Fibroblast of lung (primary cell): ENCODE measurements at regions not wholly inside any gene's neighbourhood (a gene's known extent, or its start where the extent isn't known, plus 50 kb on each side); places are given as distances from the start of the nearest gene placed in this dataset.
"Not testable (repeated sequence)": the region's sequence is repeated elsewhere in the genome, so short reads cannot be mapped to it uniquely, and the experiment has no call there.

ENCODE experiments used
- DNase-seq, 2 donors: peaks; one replicate each; pipeline versions ENCODE4 v3.0.0 to v3.0.0-alpha.2; 2010; ENCODE audit warnings: low read depth in 2 of 2
- H2AFZ ChIP-seq: 2 replicates; pipeline ENCODE4 v1.5.1; 2012; ENCODE audit warnings: low read length, control low read depth, inconsistent platforms
- H3K27ac ChIP-seq: 2 replicates; pipeline ENCODE4 v1.5.1; 2011; ENCODE audit warnings: low read length, control low read depth; ENCODE audit not compliant: insufficient read depth
- H3K27me3 ChIP-seq: 2 replicates; pipeline ENCODE4 v1.5.1; 2011; ENCODE audit warnings: mild to moderate bottlenecking, low read length; ENCODE audit not compliant: control insufficient read depth, insufficient read depth
- H3K36me3 ChIP-seq: 2 replicates; pipeline ENCODE4 v1.5.1; 2011; ENCODE audit warnings: low read length; ENCODE audit not compliant: control insufficient read depth, insufficient read depth
- H3K4me1 ChIP-seq: 2 replicates; pipeline ENCODE4 v1.5.1; 2011; ENCODE audit warnings: low read length; ENCODE audit not compliant: control insufficient read depth, insufficient read depth; ENCODE audit errors: extremely low read depth
- H3K4me2 ChIP-seq: 2 replicates; pipeline ENCODE4 v1.5.1; 2011; ENCODE audit warnings: low read length, control low read depth; ENCODE audit not compliant: insufficient read depth; ENCODE audit errors: extremely low read depth
- H3K4me3 ChIP-seq, 4 experiments: fragments of 200-600 bp in 1 of 4; sonication (generic) in 1 of 4; replicated peaks in 1 of 4; 2 replicates each; pipeline ENCODE4 v1.5.1; 2011 to 2016; ENCODE audit warnings: low read length in 4 of 4, low read depth in 3 of 4, mild to moderate bottlenecking in 3 of 4, control low read depth in 2 of 4, inconsistent platforms in 1 of 4, mixed read lengths in 1 of 4; ENCODE audit not compliant: insufficient read depth in 1 of 4; ENCODE audit errors: control extremely low read depth in 1 of 4
- H3K79me2 ChIP-seq: 2 replicates; pipeline ENCODE4 v1.5.1; 2012; ENCODE audit warnings: mild to moderate bottlenecking, low read length, inconsistent platforms; ENCODE audit not compliant: control insufficient read depth, insufficient read depth
- H3K9ac ChIP-seq: 2 replicates; pipeline ENCODE4 v1.5.1; 2011; ENCODE audit warnings: mild to moderate bottlenecking, low read length, control low read depth; ENCODE audit not compliant: insufficient read depth
- H3K9me3 ChIP-seq: 2 replicates; pipeline ENCODE4 v1.5.1; 2012; ENCODE audit warnings: low read depth, low read length; ENCODE audit not compliant: control insufficient read depth, insufficient read depth
- H4K20me1 ChIP-seq: 2 replicates; pipeline ENCODE4 v1.5.1; 2011; ENCODE audit warnings: low read length; ENCODE audit not compliant: control insufficient read depth, insufficient read depth; ENCODE audit errors: extremely low read depth
- EZH2 ChIP-seq: IDR thresholded peaks from 2 replicates; pipeline ENCODE4 v1.5.1; 2012; ENCODE audit warnings: low read length, control low read depth, mild to moderate bottlenecking; ENCODE audit errors: missing control alignments
- TF ChIP-seq, protein P1 (sequence below), 2 donors: IDR thresholded peaks in 1 of 2; conservative IDR thresholded peaks in 1 of 2; 1 replicate in 1 of 2; 2 replicates in 1 of 2; pipeline ENCODE4 v1.5.1; 2011 to 2012; ENCODE audit warnings: low read length in 2 of 2, control low read depth in 1 of 2, inconsistent platforms in 1 of 2, low read depth in 1 of 2, mild to moderate bottlenecking in 1 of 2

DNA sequence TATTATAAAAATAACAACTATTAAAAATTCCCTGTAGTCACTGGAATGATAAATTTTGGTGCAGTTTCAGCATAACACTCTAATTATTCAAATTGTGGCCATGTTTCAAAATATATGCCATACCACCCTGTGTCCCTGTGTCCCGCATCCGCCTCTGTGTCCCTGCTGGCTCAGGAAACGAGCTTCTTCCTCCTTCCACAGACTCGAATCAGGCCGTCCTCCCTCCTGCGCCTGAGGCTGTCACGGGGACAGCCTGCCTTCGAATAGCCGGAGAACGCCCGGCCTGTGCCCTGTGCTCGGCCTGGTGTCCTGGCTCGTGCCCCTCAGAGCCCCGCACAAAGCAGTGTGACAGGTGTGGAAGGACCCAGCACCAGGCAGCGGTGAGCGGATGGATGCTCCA, 55.1 kb upstream of the GPR39 start:
- H3K79me2 ChIP-seq, H3K9me3 ChIP-seq, H4K20me1 ChIP-seq, H3K4me1 ChIP-seq, H3K4me3 ChIP-seq, H3K9ac ChIP-seq, H3K27ac ChIP-seq, H3K27me3 ChIP-seq, H3K4me2 ChIP-seq, H2AFZ ChIP-seq, H3K36me3 ChIP-seq, DNase-seq: not testable (repeated sequence)

DNA sequence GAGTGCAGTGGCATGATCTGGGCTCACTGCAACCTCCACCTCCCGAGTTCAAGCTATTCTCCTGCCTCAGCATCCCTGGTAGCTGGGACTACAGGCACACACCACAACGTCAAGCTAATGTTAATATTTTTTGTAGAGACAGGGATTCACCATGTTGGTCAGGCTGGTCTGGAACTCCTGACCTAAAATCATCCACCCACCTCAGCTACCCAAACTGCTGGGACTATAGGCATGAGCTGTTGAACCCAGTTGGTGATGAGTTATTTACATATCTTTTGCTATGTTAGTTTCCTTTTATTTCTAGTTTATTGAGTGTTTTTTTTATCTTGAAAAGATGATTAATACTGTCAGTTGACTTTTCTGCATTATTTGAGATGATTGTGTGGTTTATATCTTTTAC, 53.3 kb upstream of the GPR39 start:
- H3K27me3 ChIP-seq, H3K9ac ChIP-seq, H3K9me3 ChIP-seq, H2AFZ ChIP-seq, H3K4me1 ChIP-seq, H3K79me2 ChIP-seq, H3K4me2 ChIP-seq, H3K27ac ChIP-seq, H3K4me3 ChIP-seq, H4K20me1 ChIP-seq, H3K36me3 ChIP-seq, DNase-seq: not testable (repeated sequence)

DNA sequence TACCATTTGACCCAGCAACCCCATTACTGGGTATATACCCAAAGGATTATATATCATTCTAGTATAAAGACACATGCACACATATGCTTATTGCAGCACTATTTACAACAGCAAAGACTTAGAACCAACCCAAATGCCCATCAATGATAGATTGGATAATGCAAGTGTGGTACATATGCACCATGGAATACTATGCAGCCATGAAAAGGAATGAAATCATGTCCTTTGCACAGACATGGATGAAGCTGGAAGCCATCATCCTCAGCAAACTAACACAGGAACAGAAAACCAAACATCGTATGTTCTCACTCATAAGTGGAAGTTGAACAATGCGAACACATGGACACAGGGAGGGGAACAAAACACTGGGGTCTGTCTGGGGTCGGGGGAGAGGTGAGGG, 50.6 kb upstream of the GPR39 start:
- not testable (repeated sequence) for H3K4me2 ChIP-seq, H3K27me3 ChIP-seq, H3K9me3 ChIP-seq, H3K27ac ChIP-seq, H3K79me2 ChIP-seq, H4K20me1 ChIP-seq, H3K4me1 ChIP-seq, DNase-seq, H3K4me3 ChIP-seq, H3K36me3 ChIP-seq, H3K9ac ChIP-seq, H2AFZ ChIP-seq

DNA sequence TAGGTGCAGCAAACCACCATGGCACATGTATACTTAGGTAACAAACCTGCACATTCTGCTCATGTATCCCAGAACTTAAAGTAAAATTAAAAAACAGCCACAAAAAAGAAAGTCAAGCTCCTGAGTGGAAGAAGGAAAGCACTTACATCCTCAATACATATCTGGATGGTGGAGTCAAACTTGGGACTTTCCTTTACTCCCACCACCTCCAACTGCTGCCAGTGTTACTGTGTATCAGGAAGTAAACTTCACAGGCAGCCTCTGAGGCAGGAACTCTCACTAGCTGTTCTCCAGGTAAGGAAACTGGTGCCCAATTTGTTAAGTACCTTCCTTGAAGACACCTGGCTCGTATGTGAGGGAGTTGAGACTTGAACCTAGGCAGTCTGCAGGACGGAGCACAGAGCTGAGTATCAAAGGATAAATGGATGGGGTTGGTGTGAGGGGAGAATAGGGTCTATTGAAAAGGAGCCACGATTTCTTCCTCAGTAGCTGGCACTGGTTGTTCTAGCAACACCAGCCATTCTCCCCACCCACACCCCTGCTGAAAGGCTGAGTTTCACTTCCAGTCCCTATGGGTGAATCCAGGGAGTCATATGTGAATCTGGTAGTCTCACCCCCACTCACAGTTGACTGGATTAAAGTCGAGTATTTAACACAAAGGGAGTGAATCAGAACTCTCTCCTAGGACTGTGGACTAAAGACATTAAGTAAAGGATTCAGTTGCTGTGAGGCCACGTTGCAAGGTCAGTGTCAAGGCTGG, 50.0 kb upstream of the GPR39 start:
- no peaks in the 10 kb centered on the region for H3K27me3 ChIP-seq
- no peak overlapping the region for H3K4me3 ChIP-seq
- no peaks in the 10 kb centered on the region for H3K79me2 ChIP-seq
- H4K20me1 ChIP-seq = no peaks in the 10 kb centered on the region
- no peak for DNase-seq
- no peak for TF ChIP-seq EZH2
- TF ChIP-seq, protein P1, sequence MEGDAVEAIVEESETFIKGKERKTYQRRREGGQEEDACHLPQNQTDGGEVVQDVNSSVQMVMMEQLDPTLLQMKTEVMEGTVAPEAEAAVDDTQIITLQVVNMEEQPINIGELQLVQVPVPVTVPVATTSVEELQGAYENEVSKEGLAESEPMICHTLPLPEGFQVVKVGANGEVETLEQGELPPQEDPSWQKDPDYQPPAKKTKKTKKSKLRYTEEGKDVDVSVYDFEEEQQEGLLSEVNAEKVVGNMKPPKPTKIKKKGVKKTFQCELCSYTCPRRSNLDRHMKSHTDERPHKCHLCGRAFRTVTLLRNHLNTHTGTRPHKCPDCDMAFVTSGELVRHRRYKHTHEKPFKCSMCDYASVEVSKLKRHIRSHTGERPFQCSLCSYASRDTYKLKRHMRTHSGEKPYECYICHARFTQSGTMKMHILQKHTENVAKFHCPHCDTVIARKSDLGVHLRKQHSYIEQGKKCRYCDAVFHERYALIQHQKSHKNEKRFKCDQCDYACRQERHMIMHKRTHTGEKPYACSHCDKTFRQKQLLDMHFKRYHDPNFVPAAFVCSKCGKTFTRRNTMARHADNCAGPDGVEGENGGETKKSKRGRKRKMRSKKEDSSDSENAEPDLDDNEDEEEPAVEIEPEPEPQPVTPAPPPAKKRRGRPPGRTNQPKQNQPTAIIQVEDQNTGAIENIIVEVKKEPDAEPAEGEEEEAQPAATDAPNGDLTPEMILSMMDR (conservative IDR thresholded peaks at IDR 0.05 in 1 of 2, IDR thresholded peaks at IDR 0.05 in 1 of 2; ENCODE audit: low read depth in 1 of 2, low read length in 2 of 2) = no peak
- H3K27ac ChIP-seq = no peak overlapping the region
- H3K9ac ChIP-seq = no peak overlapping the region
- H3K36me3 ChIP-seq = no peaks in the 10 kb centered on the region
- no peaks in the 10 kb centered on the region for H3K9me3 ChIP-seq
- H2AFZ ChIP-seq = no peak overlapping the region
- no peak overlapping the region for H3K4me2 ChIP-seq
- H3K4me1 ChIP-seq = no peaks in the 10 kb centered on the region
